T-helper 22 cell (primary cell): ENCODE measurements at regions not wholly inside any gene's neighbourhood (a gene's known extent, or its start where the extent isn't known, plus 50 kb on each side); places are given as distances from the start of the nearest gene placed in this dataset.
"Not testable (repeated sequence)": the region's sequence is repeated elsewhere in the genome, so short reads cannot be mapped to it uniquely, and the experiment has no call there.

ENCODE experiments used
- DNase-seq: peaks from one replicate; pipeline ENCODE4 v3.0.0-alpha.2; 2020; ENCODE audit warnings: low read depth

DNA sequence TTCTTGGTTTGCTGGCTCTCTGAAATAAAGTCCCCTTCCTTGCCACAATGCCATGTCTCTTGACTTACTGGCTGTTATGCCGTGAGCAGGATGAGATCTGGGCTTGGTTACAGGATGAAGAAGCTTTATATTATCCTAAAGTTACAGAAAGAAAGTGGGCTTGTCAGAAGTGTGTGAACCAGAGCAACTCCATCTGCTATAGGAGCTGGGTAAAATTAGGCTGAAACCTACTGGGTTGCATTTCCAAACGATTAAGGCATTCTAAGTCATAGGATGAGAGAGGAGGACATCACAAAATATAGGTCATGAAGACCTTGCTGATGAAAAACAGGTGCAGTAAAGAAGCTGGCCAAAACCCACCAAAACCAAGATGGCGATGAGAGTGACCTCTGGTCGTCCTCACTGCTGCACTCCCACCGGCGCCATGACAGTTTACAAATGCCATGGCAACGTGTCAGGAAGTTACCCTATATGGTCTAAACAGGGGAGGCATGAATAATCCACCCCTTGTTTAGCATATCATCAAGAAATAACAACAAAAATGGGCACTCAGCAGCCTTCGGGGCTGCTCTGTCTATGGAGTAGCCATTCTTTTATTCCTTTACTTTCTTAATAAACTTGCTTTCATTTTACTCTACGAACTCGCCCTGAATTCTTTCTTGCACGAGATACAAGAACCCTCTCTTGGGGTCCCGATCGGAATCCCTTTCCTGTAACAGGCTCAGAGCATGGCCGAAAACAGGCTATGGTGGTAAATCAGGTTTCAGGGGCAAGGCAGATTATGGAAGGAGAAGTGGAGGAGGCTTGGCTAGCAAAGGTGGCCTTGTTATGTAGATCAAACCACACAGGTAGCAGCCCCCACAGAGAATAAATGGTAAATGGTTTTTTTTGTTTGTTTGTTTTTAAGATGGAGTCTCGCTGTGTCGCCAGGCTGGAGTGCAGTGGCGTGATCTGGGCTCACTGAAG, 81.3 kb upstream of the C16orf82 start:
- no peak for DNase-seq

DNA sequence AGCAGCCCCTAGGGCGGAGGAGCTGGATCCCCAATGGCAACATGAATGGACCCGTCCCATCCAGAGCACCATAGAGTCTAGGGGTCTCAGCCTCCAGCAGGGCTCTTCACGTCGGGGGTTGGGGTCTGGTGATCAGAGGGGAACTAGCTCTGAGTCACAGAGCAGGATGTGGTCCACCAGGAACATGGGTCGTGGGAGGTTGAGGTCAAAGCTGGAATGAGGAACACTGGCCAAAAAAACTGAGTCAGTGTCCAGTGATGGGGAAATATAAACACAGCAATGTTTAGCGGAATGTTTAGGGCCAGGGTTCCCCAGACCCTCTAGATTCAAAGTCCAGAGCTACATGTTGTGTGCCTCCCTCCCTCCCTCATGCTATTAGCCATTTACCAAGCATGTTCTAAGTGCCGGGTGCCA, 79.1 kb upstream of the C16orf82 start:
- no peak for DNase-seq

DNA sequence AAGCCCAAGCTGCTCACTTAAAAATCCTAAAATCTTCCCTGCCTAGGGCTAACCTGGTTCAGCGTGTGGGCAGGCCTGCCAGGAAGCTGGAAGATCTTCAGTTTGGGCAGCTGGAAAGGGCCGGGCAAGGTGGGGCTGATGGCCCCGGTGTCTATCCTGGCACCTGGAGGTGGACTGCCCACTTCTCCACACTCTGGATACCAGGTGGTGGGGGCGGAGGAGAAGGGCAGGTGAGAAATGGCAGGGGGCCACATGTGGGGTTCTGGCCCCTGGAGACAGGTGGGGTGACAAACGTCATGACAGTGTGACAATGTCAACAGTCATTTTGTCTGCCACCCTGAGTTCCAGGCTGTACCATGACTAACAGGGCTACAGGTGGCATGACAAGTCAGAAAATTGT, 78.5 kb upstream of the C16orf82 start:
- DNase-seq = no peak

DNA sequence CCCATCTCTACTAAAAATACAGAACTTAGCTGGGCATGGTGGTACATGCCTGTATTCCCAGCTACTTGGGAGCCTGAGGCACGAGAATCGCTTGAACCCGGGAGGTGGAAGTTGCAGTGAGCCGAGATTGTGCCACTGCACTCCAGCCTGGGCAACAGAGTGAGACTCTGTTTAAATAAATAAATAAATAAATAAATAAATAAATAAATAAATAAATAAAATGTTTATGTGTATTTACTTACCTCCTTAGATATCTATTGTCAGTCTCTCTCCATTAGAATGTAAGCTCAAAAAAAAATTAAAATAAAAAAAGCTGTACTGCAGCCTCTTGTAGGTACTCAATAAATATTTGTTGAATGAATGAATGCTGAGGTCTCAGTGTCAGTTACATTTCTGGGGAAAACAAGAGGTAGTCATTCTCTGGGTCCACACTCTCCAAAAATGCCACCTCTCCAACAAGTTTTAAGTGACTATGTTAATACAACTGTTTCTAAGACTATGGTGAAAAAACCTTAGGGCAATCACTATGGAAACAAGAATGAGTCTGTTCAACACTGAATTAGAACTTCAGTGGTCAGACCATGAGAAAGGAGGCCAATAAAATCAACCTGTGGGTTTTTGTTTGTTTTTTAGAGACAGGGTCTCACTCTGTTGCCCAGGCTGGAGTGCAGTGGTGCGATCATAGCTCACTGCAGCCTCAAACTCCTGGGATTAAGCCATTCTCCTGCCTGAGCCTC, 76.2 kb upstream of the C16orf82 start:
- DNase-seq = not testable (repeated sequence)

DNA sequence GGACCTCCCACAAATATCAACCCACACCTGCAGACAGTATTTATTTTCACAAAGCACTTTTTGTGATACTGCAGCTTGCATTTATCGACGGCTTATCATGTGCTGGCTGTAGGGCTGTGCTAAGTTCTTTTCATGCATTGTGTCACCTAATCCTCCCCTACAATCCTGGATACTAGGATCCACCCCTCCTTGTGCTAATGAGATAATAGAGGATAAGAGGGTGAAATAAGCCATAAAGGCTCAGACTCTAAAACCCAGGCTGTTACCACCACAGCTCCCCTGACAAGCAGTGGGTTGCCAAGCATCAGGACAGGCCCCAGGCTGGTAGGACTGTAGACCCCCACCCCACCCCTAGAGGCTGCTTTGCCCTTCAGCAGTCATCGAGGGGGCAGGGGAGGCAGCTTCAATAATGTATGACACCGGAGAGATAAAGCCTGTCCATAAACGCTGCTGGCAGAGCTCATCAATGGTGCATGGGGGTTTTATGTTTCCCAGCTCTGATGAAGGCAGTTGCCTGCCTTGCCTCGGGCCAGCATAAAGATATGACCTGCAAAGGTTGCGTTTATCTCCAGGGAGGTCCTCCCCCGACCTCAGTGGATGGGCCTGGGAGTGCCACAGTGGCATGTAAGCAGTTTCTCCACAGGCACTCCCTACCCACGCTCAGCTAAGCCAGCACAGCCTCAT, 73.9 kb upstream of the C16orf82 start:
- no peak for DNase-seq

DNA sequence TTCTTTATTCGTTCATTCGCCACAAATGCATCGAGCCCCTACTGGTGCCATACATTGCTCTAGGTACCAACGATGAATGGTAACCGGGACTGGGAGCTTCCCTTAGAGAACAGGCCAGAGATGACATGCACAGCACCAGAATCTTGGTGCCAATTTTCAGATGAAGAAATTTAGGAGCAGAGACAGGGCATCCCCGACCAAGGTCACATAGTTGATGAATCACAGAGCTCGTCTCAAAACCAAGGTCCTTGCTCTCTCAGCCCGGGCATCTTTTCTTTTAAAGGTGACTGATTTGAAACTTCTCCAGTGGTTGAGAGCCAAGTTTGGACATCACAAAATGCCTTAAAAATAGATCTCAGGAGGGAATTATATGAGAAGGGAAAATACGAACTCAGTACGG, 73.2 kb upstream of the C16orf82 start:
- no peak for DNase-seq

DNA sequence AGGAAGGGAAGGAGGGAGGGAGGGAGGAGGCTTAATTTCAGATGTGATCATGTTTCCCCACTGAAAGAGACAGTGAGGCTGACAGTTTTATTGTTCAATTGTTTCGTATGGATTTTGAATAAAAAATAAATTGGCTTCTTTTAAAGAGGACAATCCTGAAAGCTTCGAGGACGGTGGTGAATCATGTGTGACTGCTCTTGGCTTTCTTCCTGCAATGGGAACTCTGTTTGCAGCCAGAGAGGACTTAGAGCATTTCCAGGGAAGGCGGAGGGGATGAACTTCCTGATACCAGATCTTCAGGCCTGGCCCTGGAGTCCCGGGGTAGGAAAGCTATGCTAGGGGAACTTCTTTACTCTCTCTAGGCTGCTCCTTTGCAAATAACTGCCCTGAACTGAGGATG, 72.8 kb upstream of the C16orf82 start:
- DNase-seq = no peak

DNA sequence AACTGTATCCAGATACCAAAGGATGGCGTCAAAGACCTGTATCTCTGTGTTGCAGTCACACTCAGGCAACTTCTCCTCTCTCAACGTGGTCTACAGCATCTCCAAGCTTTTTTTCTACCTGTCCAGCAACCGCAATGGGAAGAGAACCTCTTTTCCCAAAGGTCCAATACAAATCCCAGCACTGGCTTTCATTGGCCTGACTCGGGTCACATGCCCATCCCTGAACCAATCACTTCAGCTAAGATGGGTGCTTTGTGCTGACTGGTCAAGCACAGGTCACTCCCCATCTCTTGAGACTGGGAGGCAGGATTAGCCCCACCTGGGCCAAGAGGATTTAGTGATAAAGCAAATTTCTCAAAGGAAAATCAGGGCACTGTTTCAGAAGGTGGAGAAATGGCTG, 71.2 kb upstream of the C16orf82 start:
- no peak for DNase-seq

DNA sequence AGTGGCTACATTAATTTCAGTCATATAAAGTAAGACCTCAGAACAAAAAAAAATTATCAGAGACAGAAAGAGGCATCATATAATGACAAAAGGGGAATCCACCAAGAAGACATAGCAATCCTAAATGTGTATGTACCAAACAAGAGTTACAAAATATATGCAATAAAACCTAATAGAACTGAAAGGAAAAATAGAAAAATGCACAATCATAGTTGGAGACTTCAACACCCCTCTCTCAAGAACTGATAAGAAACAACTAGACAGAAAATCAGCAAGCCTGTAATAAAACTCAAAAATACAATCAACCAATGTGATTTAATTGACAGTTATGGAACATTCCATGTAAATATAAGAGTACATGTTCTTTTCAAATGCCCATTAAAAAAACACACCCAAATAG, 61.3 kb upstream of the C16orf82 start:
- DNase-seq = no peak
